Fibroblast of skin of right biceps (primary cell): ENCODE measurements at regions not wholly inside any gene's neighbourhood (a gene's known extent, or its start where the extent isn't known, plus 50 kb on each side); places are given as distances from the start of the nearest gene placed in this dataset.
A peak's percentile ranks its signal among the peaks of the same experiment; 100 is the strongest.
"Not testable (repeated sequence)": the region's sequence is repeated elsewhere in the genome, so short reads cannot be mapped to it uniquely, and the experiment has no call there.

Experiments used
- DNase-seq: peaks from one replicate; pipeline ENCODE4 v3.0.0-alpha.2; 2013

- peak; percentile 65 for DNase-seq
Measured at GRCh38 chr16:64094181-64094965, 1027.5 kb downstream of the CDH11 start.

DNA sequence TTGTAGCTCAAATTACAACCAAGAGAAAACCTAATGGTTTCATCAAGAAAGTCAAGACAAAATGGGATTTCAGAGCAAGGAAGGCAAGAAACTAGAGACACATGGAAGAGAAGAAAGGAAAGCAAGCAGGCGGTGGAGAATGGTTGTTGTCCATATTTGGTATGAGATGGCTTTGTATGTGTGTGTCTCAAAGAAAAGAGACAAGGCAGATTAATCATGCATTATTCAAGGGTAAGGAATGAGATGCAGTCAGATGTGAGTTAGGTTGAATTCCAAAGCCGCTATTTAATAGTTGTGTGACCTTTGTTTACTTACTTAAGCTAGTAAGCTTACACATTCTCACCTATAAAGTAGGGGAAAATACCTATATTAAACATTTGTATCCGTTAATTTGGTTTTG lies 1029.6 kb downstream of the CDH11 start:
- DNase-seq = peak; percentile 89

- no peak for DNase-seq
Measured at GRCh38 chr16:64090327-64090726, 1031.5 kb downstream of the CDH11 start.

DNA sequence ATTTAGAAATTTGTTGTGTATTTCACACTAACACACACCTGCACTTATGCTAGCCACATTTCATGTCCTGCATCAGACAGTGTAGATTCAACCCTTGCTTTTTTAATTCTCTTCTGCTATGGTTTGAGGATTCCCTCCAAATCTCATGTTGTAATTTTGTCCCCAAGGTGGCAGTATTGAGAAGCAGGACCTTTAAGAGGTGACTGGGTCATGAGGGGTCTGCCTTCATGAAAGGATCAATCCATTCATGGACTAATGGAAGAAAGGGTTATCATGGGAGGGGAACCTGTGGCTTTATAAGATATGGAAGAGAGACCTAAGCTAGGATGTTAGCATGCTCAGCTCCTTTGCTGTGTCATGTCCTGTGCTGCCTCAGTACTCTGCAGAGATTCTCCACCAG lies 1032.2 kb downstream of the CDH11 start:
- DNase-seq = peak; percentile 54

DNA sequence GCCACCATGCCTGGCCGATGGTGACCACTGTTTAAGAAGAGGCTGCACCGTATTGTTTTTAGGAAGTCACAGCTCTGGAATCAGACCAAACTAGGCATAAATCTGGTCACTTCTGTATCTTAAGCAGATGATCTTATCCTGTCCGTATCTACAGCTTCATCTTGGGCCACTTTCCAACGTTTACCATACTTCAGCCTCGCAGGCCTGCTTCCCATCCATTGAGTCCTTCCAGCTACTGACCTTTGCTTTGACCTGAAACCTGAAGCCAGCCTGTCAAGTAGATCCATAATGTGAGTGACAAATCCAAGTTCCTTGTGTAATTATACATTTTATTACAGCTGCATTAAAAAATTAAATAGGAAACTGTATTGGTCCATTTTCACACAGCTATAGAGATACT lies 1033.0 kb downstream of the CDH11 start:
- no peak for DNase-seq

GRCh38 chr16:64085296-64085695 lies 1036.6 kb downstream of the CDH11 start:
- DNase-seq = no peak

GRCh38 chr16:64084706-64085105 lies 1037.2 kb downstream of the CDH11 start:
- DNase-seq = no peak

DNA sequence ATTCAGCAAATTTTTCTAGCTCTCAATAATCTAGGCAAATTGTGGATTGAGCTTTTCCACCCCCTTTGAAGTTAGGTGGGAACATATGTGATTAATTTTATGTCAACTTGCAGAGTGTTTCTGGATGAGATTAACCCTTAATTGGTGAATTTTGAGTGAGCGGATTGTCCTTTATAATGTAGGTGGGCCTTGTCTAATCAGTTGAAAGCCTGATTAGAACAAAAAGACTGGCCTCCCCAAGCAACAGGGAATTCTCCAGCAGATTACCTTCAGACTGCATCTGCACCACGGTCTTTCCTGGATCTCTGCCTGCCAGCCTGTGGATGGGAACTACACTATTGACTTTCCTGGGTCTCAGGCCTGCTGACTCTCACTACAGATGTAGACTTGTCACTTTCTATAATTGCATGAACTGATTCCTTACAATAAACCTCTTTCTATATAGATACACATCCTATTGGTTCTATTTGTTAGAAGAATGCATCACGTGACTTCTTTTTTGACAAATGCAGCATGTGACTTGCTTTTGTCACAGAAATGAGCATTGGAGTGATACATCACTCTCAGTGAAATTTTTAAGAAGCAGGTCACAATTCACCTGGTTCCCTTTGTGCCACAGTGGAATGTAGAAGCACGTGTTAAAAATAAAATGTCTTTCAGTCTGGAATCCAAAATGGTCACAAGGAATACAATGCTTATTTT lies 1038.3 kb downstream of the CDH11 start:
- no peak for DNase-seq

- no peak for DNase-seq
Measured at GRCh38 chr16:64077242-64077641, 1044.6 kb downstream of the CDH11 start.

DNA sequence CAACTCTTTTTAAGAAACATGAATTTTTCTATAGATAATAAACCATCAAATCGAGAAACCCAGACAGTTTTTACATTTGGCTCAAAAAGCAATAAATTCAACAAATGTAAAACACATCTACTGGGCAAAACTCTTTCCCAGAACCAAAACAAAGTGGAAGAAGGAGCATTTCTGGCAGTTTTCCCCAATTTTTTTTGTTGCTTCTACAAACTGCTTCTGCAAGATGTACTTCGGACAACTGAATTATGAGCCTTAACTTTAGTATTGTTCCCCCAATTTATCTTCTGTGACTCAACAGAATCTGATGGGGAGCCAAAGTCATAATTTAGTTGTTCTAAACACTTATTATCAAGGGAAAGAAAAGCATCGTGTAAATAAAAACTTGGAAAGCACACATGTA lies 1047.2 kb downstream of the CDH11 start:
- no peak for DNase-seq

- not testable (repeated sequence) for DNase-seq
Measured at GRCh38 chr16:64072131-64072730, 1049.6 kb downstream of the CDH11 start.

DNA sequence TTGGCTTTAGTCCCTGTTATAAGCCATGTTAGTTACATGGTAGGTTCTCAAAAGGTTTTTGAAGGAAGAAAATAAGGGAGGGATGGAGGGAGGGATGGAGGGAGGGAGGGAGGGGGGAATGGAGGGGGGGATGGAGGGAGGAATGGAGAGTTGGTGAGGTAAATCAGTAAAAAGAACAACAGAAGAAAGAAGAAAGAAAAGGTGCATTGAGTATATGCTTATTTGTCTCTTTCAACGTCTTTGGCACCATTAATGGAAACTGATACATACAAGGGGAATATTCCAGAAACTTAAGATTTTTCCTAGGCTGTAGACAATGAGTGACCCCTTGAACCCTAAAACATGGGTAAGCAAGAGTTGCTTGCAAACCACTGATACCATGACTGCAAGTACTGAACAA lies 1056.3 kb downstream of the CDH11 start:
- DNase-seq = no peak

DNA sequence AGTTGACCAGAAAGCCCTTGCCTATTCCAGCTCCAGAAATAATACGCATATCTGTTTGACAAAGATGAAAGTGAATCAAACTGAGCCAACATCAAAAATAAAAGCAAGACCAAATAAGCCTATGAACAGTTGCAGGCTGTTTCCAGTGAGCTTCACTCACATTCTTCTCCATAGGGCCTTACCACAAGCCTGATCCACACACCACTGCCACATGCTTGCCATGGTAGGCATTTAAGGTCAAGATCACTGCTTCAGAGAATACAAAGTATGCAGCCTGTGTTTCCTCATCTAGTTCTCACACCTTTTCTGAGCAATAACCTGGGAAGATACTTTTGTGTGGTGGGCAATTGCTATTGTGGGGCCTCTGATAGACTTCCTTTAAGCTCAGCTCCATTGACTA lies 1060.2 kb downstream of the CDH11 start:
- no peak for DNase-seq

- DNase-seq = no peak
Measured at GRCh38 chr16:64060631-64061030, 1061.2 kb downstream of the CDH11 start.

- no peak for DNase-seq
Measured at GRCh38 chr16:64058685-64059084, 1063.2 kb downstream of the CDH11 start.

DNA sequence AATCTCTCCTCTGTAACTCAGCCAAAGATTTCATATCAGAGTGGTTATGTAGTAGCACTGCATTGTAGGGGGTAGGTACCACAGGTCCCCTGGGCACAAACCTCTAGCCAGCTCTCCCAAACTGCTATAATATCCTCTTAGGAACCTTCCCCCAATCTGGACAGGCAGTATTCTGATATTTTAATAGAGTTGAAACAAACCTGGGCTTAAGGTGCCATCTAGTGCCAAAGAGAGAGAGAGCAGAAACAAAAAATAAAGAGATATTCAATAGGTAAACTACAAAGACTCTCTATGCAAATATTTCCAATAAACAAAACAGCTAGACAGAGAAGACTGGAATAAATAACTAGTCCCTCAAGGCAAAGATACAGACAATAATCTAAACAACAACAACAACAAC lies 1070.0 kb downstream of the CDH11 start:
- peak; percentile 32 for DNase-seq

GRCh38 chr16:64047878-64048277 lies 1074.0 kb downstream of the CDH11 start:
- DNase-seq = no peak

DNA sequence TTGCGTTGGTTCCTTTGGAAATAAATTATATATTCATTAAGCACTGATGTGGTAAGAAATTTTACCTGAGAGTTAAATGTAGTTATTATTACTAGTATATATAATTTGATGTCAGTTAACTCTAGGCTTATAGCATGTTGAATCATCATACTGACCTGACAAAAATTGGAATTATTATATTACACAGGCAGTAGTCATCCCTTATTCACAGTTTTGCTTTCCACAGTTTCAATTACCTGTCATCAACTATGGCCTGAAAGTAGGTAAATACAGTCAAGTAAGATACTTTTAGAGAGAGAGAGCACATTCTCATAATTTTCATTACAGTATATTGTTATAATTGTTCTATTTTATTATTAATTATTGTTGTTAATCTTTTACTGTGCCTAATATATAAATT lies 1074.7 kb downstream of the CDH11 start:
- DNase-seq = no peak

DNA sequence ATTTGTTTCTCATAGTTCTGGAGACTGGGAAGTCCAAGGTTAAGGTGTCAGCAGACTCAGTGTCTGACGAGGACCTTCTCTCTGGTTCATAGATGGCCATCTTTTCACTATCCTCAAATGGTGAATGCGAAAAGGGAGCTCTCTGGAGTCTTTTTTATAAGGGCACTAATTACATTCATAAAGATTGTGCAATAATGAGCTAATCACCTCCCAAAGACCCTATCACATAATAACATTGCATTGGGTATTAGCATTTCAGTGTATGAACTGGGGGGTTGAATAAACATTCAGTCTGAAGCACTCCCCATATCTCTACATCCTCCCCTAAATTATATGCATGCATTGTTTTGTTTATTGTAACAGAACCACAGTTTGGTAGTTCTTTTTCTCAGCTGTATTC lies 1086.5 kb downstream of the CDH11 start:
- DNase-seq = no peak

GRCh38 chr16:64019339-64019738 lies 1102.5 kb downstream of the CDH11 start:
- no peak for DNase-seq

DNA sequence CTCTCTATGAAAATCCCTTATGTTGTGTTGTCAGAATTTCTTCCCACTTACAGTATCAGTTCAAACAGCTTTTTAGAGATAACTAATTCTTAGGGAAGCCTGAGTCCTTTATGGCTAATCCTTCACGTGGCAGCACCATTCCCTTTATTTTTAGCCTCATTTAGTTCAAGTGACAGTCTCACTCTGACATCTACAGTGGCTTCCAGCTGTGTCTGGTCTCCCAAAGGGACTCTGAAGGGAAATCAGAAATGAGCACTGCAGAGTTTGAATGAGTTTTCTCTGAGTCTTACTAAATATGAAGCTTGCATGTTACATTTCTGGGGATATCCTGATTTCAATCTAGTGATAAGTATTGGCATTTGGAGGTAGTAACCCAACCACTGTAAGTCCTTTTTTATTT lies 1104.1 kb downstream of the CDH11 start:
- no peak for DNase-seq

GRCh38 chr16:64013856-64014255 lies 1108.0 kb downstream of the CDH11 start:
- peak; percentile 19 for DNase-seq

DNA sequence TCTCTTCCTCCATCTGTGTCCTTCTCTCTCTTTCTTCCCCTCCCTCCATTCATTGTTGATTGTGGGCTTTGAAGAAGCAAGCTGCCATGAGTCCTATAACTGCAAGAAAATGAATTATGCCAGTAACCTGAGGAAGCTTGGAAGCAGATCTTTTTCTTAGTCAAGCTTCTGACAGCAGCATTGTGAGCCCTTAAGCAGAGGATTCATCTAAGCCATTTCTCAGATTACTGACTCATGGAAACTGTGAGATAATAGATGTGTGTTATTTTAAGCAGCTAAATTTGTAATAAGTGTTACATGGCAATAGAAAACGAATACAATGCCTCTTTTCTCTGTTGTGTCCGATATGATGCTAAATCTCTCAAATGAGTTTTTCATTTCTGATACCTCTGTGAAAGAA lies 1109.7 kb downstream of the CDH11 start:
- DNase-seq = peak; percentile 47

DNA sequence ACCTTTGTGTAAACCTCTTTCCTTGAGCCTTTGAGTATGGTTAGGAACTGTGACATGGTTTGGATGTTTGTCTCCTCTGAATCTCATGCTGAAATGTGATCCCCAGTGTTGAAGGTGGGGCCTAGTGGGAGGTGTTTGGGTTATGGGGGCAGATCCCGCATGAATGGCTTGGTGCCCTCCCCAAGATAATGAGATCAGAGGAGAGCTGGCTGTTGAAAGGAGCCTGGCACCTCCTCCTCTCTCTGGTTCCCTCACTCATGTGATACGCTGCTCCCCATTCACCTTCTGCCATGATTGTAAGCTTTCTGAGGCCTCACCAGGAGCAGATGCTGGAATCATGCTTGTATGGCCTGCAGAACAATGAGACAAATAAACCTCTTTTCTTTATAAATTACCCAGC lies 1110.2 kb downstream of the CDH11 start:
- no peak for DNase-seq
